ENCODE measurements at regions not wholly inside any gene's neighbourhood (a gene's known extent, or its start where the extent isn't known, plus 50 kb on each side); places are given as distances from the start of the nearest gene placed in this dataset.

DNA sequence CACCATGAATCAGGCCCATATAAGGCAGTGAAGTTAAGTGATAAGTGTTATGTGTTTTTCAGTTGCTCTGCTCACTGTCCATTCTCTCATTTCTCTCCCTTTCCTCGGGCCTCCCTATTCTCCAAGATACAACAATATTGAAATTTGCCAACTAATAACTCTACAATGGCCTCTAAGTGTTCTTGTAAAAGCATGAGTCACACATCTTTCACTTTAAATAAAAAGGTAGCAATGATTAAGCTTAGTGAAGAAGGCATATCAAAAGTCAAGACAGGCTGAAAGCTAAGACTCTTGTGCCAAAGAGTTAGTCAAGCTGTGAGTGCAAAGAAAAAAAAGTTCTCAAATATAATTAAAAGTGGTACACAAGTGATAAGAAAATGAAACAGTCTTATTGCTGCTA, 675.4 kb downstream of the OTOL1 start:
- H3K9me3 Mint-ChIP-seq (ENCODE audit: unreplicated experiment) = no peaks in the 10 kb centered on the region
- no peak for DNase-seq (ENCODE audit: low spot score)
- H3K27me3 Mint-ChIP-seq (ENCODE audit: unreplicated experiment) = no peaks in the 10 kb centered on the region
- H3K4me1 Mint-ChIP-seq (ENCODE audit: unreplicated experiment) = no peaks in the 10 kb centered on the region
- no peak overlapping the region for H3K4me3 Mint-ChIP-seq (ENCODE audit: unreplicated experiment)
- no peak overlapping the region for H3K27ac Mint-ChIP-seq (ENCODE audit: unreplicated experiment)
- TF ChIP-seq, protein P1, sequence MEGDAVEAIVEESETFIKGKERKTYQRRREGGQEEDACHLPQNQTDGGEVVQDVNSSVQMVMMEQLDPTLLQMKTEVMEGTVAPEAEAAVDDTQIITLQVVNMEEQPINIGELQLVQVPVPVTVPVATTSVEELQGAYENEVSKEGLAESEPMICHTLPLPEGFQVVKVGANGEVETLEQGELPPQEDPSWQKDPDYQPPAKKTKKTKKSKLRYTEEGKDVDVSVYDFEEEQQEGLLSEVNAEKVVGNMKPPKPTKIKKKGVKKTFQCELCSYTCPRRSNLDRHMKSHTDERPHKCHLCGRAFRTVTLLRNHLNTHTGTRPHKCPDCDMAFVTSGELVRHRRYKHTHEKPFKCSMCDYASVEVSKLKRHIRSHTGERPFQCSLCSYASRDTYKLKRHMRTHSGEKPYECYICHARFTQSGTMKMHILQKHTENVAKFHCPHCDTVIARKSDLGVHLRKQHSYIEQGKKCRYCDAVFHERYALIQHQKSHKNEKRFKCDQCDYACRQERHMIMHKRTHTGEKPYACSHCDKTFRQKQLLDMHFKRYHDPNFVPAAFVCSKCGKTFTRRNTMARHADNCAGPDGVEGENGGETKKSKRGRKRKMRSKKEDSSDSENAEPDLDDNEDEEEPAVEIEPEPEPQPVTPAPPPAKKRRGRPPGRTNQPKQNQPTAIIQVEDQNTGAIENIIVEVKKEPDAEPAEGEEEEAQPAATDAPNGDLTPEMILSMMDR (IDR thresholded peaks at IDR 0.05; ENCODE audit: unreplicated experiment) = no peak
- no peaks in the 10 kb centered on the region for H3K36me3 Mint-ChIP-seq (ENCODE audit: low read depth, unreplicated experiment)

GRCh38 chr3:162175145-162175544, 678.5 kb downstream of the OTOL1 start:
- TF ChIP-seq, protein P1 (IDR thresholded peaks at IDR 0.05; ENCODE audit: unreplicated experiment) = no peak
- H3K27me3 Mint-ChIP-seq (ENCODE audit: unreplicated experiment) = no peaks in the 10 kb centered on the region
- H3K27ac Mint-ChIP-seq (ENCODE audit: unreplicated experiment) = no peak overlapping the region
- no peak overlapping the region for H3K4me3 Mint-ChIP-seq (ENCODE audit: unreplicated experiment)
- DNase-seq (ENCODE audit: low spot score) = no peak
- H3K4me1 Mint-ChIP-seq (ENCODE audit: unreplicated experiment) = no peaks in the 10 kb centered on the region
- H3K9me3 Mint-ChIP-seq (ENCODE audit: unreplicated experiment) = no peaks in the 10 kb centered on the region
- H3K36me3 Mint-ChIP-seq (ENCODE audit: low read depth, unreplicated experiment) = no peaks in the 10 kb centered on the region

- no peaks in the 10 kb centered on the region for H3K27me3 Mint-ChIP-seq (ENCODE audit: unreplicated experiment)
- DNase-seq (ENCODE audit: low spot score) = no peak
- no peak overlapping the region for H3K27ac Mint-ChIP-seq (ENCODE audit: unreplicated experiment)
- no peak overlapping the region for H3K4me3 Mint-ChIP-seq (ENCODE audit: unreplicated experiment)
- TF ChIP-seq, protein P1 (IDR thresholded peaks at IDR 0.05; ENCODE audit: unreplicated experiment) = no peak
- no peaks in the 10 kb centered on the region for H3K36me3 Mint-ChIP-seq (ENCODE audit: low read depth, unreplicated experiment)
- H3K9me3 Mint-ChIP-seq (ENCODE audit: unreplicated experiment) = no peaks in the 10 kb centered on the region
- H3K4me1 Mint-ChIP-seq (ENCODE audit: unreplicated experiment) = no peaks in the 10 kb centered on the region
Measured at GRCh38 chr3:162175878-162176277, 679.3 kb downstream of the OTOL1 start.

DNA sequence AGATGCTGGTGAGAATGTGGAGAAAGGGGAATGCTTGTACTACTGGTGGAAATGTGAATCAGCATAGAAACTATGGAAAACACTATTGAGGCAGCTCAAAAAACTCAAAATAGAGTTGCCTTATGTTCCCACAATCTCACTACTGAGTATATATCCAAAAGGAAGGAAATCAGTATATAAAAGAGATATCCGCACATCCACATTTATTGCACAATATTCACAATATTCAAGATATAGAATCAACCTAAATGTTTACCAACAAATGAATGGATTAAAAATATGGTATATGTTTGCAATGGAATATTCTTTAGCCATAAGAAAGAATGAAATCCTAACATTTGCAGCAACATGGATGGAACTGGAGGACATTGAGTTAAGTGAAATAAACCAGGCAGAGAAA, 686.8 kb downstream of the OTOL1 start:
- Mint-ChIP-seq H3K4me1 (ENCODE audit: unreplicated experiment) (no peaks in the 10 kb centered on the region), H3K27ac (ENCODE audit: unreplicated experiment) (no peak overlapping the region), H3K9me3 (ENCODE audit: unreplicated experiment) (no peaks in the 10 kb centered on the region), H3K27me3 (ENCODE audit: unreplicated experiment) (no peaks in the 10 kb centered on the region), H3K4me3 (ENCODE audit: unreplicated experiment) (no peak overlapping the region), H3K36me3 (ENCODE audit: low read depth, unreplicated experiment) (no peaks in the 10 kb centered on the region)
- no peak for DNase-seq (ENCODE audit: low spot score)
- TF ChIP-seq, protein P1 (IDR thresholded peaks at IDR 0.05; ENCODE audit: unreplicated experiment) = no peak

DNA sequence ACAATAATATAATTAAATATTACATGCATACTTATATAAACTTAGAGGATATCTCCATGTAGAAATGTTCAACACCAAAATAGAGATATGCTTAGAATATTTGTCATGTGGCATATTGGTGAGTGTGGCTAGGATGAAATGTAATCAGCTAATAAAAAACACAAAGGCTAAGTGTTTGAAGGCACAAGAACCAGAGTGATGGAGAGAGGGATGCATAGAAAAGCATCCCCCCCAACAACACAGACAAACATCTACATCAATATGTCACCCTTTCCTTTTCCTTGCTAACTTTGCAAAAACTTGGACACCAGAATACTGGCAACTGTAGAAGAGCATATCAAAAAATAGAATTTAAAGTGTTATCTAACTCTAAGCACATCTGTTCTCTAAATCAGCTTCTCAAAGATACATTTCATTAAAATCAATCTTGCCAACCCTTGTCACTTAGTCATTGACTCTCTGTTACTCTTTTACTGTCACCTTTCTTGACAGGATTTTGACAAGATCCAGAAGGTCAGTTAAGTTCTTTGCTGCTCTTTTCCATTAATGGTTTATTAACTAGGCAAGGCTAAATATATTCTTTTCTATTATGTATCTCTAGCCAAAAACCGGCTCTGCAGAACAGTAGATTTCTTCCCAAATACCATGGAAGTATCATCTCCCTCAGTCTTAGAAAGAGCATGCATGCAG, 695.9 kb downstream of the OTOL1 start:
- no peak overlapping the region for H3K4me3 Mint-ChIP-seq (ENCODE audit: unreplicated experiment)
- no peak overlapping the region for H3K27ac Mint-ChIP-seq (ENCODE audit: unreplicated experiment)
- no peaks in the 10 kb centered on the region for H3K27me3 Mint-ChIP-seq (ENCODE audit: unreplicated experiment)
- no peaks in the 10 kb centered on the region for H3K36me3 Mint-ChIP-seq (ENCODE audit: low read depth, unreplicated experiment)
- H3K4me1 Mint-ChIP-seq (ENCODE audit: unreplicated experiment) = no peaks in the 10 kb centered on the region
- TF ChIP-seq, protein P1 (IDR thresholded peaks at IDR 0.05; ENCODE audit: unreplicated experiment) = no peak
- H3K9me3 Mint-ChIP-seq (ENCODE audit: unreplicated experiment) = no peaks in the 10 kb centered on the region
- no peak for DNase-seq (ENCODE audit: low spot score)
